Activated naive CD4-positive, alpha-beta T cell (primary cell): ENCODE measurements at regions not wholly inside any gene's neighbourhood (a gene's known extent, or its start where the extent isn't known, plus 50 kb on each side); places are given as distances from the start of the nearest gene placed in this dataset.

Experiments used
- DNase-seq, 4 experiments: peaks; one replicate each; lab custom pipeline; 2025; lab: John Stamatoyannopoulos, UW

DNA sequence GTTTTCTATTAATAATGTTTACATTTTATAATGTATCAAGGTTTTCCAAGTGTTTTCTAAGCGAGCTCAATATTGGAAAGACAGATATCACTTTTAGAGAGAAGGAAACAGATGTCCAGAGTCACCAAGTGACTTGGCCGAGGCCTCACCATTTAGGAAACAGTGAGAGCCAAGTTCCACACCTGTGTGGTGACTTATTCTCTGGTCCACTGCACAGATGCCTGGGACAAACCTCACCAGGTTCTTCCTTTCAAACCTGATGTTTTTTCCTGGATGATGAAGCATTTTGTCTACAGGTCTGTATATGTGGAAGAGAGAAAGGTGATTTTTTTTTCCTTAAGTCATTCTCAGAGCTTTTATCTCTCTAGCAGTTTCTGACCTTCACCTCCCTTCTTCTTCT lies 280.7 kb downstream of the LPIN1 start:
- DNase-seq = no peak

DNA sequence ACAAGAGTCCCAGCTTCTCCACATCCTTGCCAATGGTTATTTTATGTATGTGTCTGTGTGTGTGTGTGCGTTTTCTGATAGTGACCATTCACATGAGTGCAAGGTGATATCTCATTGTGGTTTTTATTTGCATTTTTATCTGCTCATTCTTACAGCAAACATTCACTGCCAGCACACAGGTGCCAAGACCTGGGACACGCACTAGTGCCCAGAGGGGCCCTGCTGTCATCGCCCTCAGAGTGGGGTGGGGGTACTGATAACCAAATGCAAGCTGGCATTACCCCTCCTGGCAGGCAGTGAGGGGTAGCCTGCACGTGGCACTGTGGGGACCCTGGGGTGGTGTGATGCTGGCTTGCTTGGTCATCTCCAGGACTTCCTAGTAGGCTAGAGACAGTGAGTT lies 285.4 kb downstream of the LPIN1 start:
- DNase-seq = no peak

DNA sequence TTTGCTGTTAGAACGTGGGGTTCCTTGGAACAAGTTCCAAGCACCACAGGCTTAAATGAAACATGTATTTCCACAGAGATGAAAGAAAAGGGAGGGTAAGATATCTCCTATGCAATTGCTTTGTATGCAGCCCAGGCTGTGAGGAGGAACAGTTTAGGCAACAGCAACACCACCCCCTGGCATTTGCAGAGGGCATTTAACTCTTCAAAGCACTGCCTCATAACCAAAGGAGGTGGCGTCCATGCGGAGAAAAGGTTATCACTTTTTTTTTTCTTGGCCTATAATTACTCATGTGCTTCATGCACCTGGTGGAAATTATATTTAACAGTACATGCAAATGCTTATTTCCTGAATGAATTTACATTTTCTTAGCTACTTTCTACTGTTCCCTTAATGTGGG lies 286.0 kb downstream of the LPIN1 start:
- no peak for DNase-seq

DNA sequence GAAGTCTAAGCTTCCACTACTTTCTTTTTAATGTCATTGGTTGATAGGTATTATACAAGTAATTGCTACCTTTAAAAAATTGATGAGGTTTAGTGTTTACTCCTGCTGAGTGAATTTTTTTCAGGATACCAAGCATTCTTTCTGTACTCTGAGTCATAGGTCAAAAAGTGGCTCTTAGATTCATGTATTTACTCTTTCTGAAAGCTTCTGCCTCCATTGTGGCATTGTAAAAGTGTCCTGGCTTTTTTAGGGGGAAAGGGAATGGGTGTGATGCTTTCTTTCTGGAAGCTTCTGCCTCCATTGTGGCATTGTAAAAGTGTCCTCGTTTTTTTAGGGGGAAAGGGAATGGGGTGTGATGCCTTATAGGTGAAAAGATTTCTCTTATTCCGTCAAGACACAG lies 286.5 kb downstream of the LPIN1 start:
- DNase-seq = no peak

DNA sequence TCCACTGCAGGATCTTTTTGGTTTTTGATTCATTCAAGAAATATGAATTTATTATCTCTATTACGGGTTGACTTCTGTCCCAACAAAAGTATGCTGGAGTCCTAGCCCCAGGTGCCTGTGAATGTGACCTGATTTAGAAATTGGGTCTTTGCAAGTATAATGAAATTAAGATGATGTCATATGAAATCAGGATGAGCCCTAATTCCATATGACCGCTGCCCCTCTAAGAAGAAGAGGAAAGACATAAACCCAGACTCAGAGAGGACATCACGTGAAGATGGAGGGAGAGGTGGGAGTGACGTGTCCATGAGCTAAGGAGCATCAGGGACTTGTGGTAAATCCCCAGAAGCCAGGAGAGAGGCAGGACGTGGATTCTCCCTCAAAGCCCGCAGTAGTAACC lies 287.1 kb downstream of the LPIN1 start:
- DNase-seq = no peak

DNA sequence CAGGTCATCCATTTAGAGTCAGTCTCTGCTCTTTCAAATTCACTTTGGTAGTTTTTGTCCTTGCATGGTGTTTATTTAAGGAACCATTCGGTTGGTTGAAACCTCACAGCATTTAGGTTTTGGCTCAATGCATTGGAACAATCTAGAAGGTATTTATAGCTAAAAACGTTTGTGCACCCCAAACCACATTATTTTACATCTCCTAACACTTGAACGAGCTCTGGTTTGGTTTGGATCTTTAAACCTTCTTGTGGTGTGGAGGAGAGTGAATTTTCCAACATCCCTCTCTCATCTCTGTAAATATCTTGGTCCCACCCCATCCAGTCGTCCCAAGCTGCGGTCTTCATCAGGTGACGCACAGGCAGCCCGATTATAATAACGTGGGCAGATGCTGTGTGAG lies 287.9 kb downstream of the LPIN1 start:
- DNase-seq = no peak

DNA sequence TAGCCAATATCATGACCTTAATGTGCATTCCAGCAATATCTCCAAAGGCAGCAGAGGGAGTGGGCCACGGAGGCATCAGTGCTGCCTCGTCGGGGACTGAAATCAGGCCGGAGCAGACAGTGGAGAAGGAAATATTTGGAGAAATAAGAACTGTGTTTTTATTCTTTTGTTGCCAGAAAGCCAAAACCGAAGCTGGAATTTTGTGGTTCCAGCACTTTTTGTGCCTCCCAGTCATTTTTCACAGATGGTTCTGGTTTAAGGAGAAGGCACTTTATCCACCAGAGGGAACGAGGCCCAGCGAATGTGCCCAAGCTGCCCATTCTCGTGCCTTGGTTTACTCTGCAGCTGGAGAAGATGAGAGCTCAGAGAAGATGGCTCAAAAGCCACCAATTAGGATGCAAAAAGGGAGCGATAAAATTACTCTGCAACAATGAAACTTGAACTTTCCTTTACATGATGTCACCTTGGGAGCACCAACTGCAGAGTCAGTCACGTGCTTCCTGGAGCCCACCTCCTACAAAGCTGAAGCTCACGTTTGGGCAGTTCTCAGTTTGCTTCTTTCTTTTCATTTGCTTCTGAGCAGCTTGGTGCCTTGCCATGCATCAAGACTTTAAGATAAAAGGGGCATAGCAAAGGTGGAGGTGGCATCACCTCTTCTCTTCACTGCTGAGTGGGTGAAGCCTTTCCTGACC lies 288.7 kb downstream of the LPIN1 start:
- DNase-seq = no peak

DNA sequence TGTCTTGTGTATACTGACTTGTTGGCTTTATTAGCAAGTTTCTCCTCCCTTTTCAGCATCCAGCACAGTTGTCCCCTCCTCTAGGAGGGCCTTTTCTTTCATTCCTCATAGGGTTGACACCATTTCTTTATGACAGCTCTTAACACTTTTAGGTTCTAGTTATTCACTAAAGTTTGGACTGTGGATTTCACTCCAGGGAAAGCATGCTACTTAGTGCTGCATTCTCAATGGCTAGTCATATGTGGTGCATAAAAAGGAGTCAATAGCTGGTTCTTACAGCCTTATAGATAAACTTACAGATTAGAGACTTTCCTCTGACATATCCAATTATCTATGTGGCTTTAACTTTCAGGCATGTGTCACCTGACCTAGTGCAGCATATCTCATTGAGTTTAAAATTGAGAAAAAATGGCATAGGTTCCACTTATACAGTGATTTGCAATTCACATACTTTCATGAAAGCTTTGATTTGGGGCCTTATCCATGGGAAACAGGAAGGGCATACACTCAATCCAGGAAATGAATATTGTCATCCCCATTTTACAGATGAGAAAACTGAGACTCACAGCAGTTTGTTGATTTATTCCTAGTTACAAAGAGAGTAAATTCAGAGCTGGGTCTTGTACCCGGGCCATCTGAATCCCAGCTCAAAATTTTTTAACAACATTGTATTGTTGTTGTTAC lies 289.7 kb downstream of the LPIN1 start:
- no peak for DNase-seq

DNA sequence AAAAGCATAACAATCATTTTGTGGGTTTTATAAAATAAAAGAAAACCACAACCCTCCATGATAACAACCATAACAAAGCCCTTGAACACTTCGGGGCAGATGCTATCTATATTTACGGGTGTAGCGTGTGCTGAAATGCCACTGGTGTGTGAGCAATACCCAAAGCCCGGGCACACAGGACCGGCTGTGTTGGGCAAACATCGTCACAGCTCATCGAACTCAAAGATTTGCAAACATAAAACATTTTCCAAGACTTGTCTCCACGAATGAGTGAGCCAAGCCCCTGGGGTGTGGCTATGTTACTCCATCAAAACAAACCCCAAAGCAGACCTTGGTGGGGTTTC lies 290.2 kb downstream of the LPIN1 start:
- no peak for DNase-seq

DNA sequence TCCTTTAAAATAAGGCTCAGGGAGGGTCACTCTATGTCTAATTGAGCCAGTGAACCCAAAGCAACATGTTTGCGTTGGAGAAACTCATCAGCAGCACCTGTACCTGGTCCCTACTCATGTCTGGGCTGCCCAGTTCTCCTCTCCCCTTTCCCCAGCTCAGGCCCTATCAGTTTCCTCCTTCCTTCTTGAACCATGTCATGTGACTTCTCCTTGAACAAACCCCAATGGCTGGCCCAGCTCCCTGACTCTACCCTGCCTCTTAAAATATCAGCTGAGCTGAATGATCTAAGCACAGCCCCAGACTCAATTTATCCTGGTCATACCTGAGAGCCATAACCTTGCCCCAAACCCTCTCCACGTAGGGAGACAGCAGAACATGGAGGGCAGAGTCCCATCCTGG lies 290.9 kb downstream of the LPIN1 start:
- no peak for DNase-seq

DNA sequence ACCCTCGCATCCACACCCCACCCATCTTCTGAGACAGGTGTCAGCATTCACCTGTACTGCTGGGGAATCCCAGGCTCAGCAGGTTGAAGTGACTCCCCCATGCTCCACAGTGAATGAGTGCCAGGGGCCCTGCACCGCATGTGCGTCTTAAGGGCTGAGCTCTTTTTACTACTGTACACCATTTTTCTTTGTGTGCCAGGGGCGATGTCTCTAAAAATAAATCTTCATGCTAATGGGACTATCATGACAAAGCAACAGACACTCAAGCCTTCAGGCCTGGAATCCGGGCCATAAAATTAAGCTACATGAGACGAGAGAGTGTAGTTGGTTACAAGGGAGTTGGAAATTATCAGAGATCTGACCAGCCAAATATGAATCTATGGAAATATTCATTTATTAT lies 294.8 kb downstream of the LPIN1 start:
- DNase-seq = no peak

DNA sequence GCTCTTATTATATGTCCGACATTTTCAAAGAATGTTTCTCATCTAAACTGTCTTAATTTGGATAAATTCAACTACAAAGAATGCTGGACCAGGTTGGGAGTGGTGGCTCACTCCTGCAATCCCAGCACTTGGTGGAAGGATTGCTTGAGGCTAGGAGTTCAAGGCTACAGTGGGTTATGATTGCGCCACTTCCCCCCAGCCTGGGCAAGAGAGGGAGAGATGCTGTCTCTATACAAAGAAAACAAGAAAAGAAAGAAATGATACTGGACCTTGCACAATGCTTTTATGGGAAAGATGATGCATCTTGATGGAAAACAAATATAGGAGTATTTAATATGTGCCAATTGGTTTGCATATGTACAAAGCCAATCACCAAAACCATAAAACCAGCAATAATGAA lies 296.7 kb downstream of the LPIN1 start:
- no peak for DNase-seq

DNA sequence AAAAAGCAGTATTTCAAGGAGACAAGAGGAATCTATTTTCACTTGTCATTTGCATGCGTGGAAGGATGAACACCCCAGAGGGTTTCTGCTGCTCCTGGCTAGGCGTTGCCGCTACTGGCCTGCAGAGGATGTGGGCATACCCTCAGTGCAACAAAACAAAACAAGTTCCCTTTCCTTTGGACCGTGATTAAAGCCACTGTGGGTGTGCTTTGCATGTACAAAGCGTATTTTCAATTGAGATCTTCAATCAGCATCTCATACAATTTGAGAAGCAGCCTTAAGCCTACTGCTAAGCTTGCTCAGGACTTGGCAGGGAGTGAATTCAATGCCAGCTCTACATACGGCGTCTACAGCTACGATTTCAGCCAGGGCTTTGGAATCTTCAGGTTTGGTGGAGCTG lies 298.4 kb downstream of the LPIN1 start:
- DNase-seq = peak in 2 of 4 experiments; percentile 21 to 26

DNA sequence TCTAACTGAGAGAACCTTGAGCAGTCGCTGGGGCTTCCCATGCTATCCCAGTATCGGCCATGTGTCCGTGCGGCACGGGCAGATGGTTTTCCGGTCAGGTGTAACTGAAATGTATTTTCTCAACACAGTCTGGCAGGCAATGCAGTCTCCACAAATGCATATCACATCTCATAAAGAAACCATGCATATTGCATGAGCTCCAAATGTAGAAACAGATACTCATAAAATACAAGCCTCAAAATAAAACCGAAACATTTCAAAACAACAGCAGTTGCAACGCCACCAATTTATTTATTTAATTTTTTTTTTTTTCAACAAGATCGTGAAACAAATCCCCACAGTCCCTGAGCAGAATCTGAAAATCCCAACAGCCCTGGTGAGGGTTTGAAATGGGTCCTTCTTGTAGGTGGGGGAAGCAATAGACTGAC lies 299.4 kb downstream of the LPIN1 start:
- no peak for DNase-seq

DNA sequence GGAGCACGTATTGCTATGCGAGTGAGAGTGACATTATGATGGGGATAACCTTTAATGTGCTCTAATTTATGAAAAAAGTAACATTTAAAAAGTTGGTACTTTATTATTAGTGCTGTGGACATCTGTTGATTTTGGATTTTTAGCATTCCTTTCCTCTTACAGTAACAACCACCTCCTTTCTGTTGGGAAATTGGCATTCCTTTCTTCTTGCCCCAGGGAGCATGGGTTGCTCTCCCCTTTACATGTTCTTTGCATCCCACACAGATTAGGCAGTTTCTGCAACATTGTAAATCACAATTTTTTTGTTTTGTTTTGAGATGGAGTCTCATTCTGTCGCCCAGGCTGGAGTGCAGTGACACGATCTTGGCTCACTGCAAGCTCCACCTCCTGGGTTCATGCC lies 300.2 kb downstream of the LPIN1 start:
- no peak for DNase-seq

DNA sequence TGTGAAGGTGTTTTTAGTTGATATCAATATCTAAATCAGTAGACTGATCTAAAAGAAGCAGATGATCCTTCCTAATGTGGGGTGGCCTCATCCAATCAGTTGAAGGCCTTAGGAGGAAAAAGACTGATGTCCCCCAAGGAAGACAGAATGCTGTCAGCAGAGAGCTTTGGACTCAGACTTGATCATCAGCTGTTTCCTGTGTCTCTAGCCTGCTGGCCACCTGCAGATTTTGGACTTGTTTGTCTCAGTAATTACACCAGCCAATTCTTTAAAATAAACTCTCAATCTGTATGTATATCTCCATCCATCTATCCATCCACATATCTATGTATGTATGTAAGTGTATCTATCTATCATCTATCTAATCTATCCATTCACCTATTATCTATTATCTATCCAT lies 301.3 kb downstream of the LPIN1 start:
- DNase-seq = no peak

DNA sequence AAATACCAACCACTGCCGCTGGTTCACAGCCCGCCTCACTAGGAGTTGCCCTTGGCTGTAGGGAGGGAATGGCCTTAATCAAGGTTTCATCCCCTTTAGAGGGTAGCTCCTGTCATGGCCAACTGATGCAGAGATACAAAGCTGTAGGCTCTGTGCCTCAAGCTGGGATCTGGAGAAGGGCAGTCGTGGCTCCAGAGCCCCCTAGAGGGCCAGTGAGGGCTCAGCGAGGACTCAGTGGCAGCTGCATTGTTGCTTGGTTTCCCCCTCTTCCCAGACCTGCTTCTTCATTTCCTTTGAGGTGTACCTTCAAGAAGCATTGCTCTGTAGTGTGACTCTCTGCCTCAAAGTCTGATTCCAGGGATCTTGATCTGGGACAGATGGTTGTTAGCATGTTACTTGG lies 302.1 kb downstream of the LPIN1 start:
- no peak for DNase-seq

DNA sequence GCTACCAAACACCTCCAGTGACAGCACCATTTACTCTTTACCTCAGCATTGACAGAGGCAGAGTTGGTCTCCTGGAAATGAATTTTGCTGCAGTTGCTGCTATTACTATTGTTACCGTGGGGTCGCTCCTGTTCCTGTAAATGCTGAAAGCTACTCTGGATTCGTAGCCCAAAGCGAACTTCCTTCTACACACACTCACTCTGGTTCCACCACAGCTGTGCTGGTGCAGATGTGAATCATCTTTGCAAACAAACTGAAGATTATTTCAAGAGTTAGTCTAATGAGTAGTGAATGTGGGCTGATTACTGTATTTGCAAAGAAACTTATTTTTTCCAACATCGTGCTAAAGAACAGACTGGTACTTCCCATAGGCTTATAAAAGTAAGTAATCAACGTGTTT lies 304.0 kb downstream of the LPIN1 start:
- DNase-seq = no peak

DNA sequence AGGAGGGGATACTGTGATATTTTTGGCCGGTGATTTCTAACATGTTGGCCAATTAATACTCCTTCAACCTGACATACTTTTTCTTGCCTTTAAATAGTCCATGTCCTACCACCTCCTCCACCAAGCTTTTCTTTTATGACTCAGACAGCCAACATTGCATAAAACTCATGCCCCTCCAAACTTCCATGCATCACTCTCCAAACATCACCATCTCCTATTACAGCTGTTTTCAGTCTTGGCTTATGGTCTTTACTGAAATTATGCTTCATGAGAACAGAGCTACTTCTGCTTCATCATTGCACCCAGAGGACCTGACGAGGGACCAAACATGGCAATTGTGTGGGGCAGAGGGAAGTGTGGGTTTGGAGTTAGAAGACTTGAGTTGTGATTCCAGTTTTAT lies 305.4 kb downstream of the LPIN1 start:
- no peak for DNase-seq

DNA sequence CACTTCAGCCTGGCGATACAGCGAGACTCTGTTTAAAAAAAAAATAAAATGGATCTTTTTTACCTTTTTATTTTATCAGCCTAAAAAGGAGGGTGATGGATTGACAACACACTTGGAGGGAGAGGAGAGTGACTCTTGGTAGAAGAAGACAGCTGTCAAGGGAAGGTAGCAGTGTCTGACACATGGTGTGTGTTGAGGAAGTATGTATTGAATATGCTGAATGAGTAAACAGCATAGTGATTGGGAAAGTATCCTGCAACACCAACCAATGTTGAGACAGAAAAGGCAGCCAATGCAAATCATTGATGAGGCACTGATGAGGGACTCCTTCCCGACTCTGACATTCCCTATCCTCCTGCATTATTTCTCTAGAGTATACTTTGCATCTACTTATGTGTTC lies 306.4 kb downstream of the LPIN1 start:
- DNase-seq = no peak

DNA sequence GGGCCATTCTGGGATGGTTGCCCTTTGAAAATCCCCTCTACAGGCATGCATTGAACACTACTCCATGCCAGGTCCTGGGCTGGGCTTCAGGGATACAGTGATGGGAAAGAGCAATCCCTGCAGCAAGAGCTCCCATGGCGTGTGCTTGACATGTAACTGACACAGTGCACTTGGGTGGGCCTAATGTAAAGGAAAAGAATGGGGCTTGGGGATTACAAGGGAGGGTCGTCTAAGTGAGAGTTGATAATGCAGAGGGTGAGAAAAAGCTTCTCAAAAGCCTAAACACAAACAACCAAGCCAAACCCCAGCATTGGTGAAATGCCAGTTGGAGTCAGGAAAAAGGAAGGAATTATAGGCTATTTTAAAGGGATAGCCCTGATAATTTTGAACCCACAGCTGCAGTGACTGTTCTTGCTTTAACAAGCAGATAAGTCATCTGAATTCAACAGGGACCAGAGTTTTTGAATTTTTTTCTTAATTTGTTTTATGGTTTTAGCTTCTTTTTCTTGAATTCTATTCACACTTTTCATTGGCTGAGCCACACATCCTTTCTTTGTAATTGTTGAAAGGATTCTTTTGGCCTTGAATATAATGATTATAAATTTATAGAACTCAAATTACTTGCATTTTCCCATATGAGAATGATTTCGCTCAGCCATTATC lies 308.7 kb downstream of the LPIN1 start:
- DNase-seq = no peak

DNA sequence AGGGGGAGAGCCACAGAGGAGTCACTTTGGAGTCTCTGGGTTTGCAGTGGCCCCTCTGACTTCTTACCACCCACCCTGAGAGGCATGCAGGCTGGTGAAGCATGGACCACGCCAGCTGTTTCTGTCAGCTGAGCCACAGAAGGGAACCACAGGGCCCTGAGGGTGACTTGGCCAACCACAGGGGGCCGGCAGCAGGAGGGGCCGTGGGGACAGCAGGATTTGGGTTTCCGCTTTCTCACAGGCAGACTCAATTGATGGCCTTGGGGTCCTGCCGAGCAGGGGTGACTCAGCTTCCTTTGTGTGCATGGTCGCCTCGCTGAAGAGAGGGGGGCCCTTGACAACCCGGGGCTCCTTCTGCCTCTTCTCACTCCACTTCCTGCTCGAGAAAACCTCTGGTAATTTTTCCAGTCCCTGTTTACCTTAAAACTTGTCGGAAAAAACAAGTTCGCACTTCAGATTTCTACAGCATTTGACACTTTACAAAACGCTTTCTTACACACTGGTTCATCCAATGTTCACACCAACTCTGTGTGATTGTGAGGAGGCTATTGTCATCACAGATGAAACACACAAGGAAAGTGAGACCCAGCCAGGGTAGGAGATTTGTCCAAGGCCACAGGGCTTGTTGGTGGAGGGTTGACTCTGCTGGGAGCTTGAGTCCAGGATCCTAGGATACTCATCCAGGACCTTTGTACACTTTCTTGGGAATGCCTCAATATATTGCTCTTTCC lies 311.2 kb downstream of the LPIN1 start:
- peak in 1 of 4 experiments; percentile 11 for DNase-seq
